GM12878 (cell line): ENCODE measurements at regions not wholly inside any gene's neighbourhood (a gene's known extent, or its start where the extent isn't known, plus 50 kb on each side); places are given as distances from the start of the nearest gene placed in this dataset.

ENCODE experiments used
- ATAC-seq: fragments of 200-7000 bp; cut with Tn5 transposase; 3 replicates; pipeline ENCODE4 v1.9.1; 2020; ENCODE audit warnings: mild to moderate bottlenecking, moderate library complexity
- BruUV-seq: library from RNA; stranded (reverse); fragments of 400-500 nt; replicated peaks from 2 replicates; lab custom pipeline; 2021; lab: Mats Ljungman, UMichigan
- CTCF ChIA-PET: fragments of 300-600 bp; sonication (Branson Sonifier 250); formaldehyde crosslinking; extraction: SDS; loops from one replicate; lab custom pipeline; 2021; ENCODE audit warnings: inconsistent platforms; lab: Yijun Ruan, JAX
- POLR2A ChIA-PET: fragments of 350-600 bp; formaldehyde crosslinking; extraction: SDS; loops from one replicate; lab custom pipeline; 2021; ENCODE audit warnings: inconsistent platforms; lab: Charles Lee
- RAD21 ChIA-PET: fragments of 300-600 bp; sonication (Branson Sonifier 250); formaldehyde crosslinking; loops from one replicate; lab custom pipeline; 2023; ENCODE audit warnings: antibody characterized with exemption; ENCODE audit not compliant: unreplicated experiment; lab: Charles Lee
- SMC1A ChIA-PET: fragments of 300-600 bp; sonication (Branson Sonifier 250); formaldehyde crosslinking; loops from one replicate; lab custom pipeline; 2023; ENCODE audit not compliant: unreplicated experiment, uncharacterized antibody; lab: Charles Lee
- DNase-seq: peaks from one replicate; pipeline ENCODE4 v3.0.0-alpha.2; 2011; ENCODE audit warnings: low read depth, low spot score
- FAIRE-seq: peaks from 3 replicates; lab custom pipeline; 2011; peaks lifted over from hg19 to GRCh38; lab: Jason Lieb, UNC
- H2AFZ ChIP-seq: 2 replicates; pipeline ENCODE4 v1.6.0; 2011; ENCODE audit warnings: low read depth, low read length, control low read depth; ENCODE audit not compliant: control insufficient read depth
- H3K27ac ChIP-seq: 2 replicates; pipeline ENCODE4 v1.5.1; 2011; ENCODE audit warnings: control low read depth; ENCODE audit not compliant: control insufficient read depth, insufficient read depth
- H3K27me3 ChIP-seq, 2 experiments: replicated peaks in 1 of 2; 2 replicates each; pipeline versions ENCODE4 v1.6.0 to v1.6.1; 2011; ENCODE audit warnings: low read length in 1 of 2; ENCODE audit not compliant: control insufficient read depth in 2 of 2, insufficient read depth in 2 of 2
- H3K36me3 ChIP-seq, 2 experiments: 2 replicates each; pipeline ENCODE4 v1.5.1; 2011; ENCODE audit warnings: low read length in 1 of 2; ENCODE audit not compliant: control insufficient read depth in 2 of 2, insufficient read depth in 2 of 2
- H3K4me1 ChIP-seq: 2 replicates; pipeline ENCODE4 v1.6.1; 2011; ENCODE audit warnings: mild to moderate bottlenecking, low read length, moderate library complexity, mixed read lengths; ENCODE audit not compliant: control insufficient read depth, insufficient read depth
- H3K4me2 ChIP-seq: 2 replicates; pipeline ENCODE4 v1.6.0; 2011; ENCODE audit warnings: control low read depth; ENCODE audit not compliant: control insufficient read depth, insufficient read depth
- H3K4me3 ChIP-seq: fragments of 200-600 bp; sonication (generic); 2 replicates; pipeline ENCODE4 v1.5.1; 2016
- H3K79me2 ChIP-seq: 2 replicates; pipeline ENCODE4 v1.6.0; 2011; ENCODE audit warnings: low read length; ENCODE audit not compliant: control insufficient read depth, insufficient read depth
- H3K9ac ChIP-seq: 2 replicates; pipeline ENCODE4 v1.8.0; 2011; ENCODE audit warnings: low read length, control low read depth, mixed read lengths; ENCODE audit not compliant: control insufficient read depth, insufficient read depth
- H3K9me3 ChIP-seq: replicated peaks from 3 replicates; pipeline ENCODE4 v1.5.1; 2011; ENCODE audit warnings: mild to moderate bottlenecking, low read length; ENCODE audit not compliant: control insufficient read depth, insufficient read depth
- H4K20me1 ChIP-seq: 2 replicates; pipeline ENCODE4 v1.6.0; 2011; ENCODE audit not compliant: control insufficient read depth, insufficient read depth
- BHLHE40 ChIP-seq, 2 experiments: fragments of 450-650 bp in 1 of 2; IDR thresholded peaks; 2 replicates each; pipeline ENCODE4 v1.6.1; 2011 to 2017; ENCODE audit warnings: low read depth in 2 of 2, borderline replicate concordance in 1 of 2, improper control_type of control experiment in 1 of 2, low read length in 1 of 2, mild to moderate bottlenecking in 1 of 2
- CHD1 ChIP-seq: IDR thresholded peaks from 2 replicates; pipeline ENCODE4 v1.6.1; 2012; ENCODE audit warnings: low read depth, low read length, improper control_type of control experiment
- IRF3 ChIP-seq: fragments of 450-650 bp; IDR thresholded peaks from 2 replicates; pipeline ENCODE4 v1.6.1; 2014; ENCODE audit warnings: mild to moderate bottlenecking
- IRF4 ChIP-seq: IDR thresholded peaks from 2 replicates; pipeline ENCODE4 v1.6.1; 2011; ENCODE audit warnings: low read depth, low read length
- JUNB ChIP-seq: IDR thresholded peaks from 2 replicates; pipeline ENCODE4 v1.6.1; 2016; ENCODE audit warnings: antibody characterized with exemption, mild to moderate bottlenecking
- KAT2A ChIP-seq: conservative IDR thresholded peaks from 2 replicates; pipeline ENCODE4 v1.6.1; 2011; ENCODE audit warnings: low read depth, low read length; ENCODE audit not compliant: control insufficient read depth
- NR2F1 ChIP-seq: fragments of 450-650 bp; conservative IDR thresholded peaks from 2 replicates; pipeline ENCODE4 v1.6.1; 2017; ENCODE audit warnings: mild to moderate bottlenecking
- RCOR1 ChIP-seq: conservative IDR thresholded peaks from 2 replicates; pipeline ENCODE4 v1.6.1; 2012; ENCODE audit warnings: low read depth, low read length, improper control_type of control experiment
- SKIL ChIP-seq: fragments of 450-650 bp; IDR thresholded peaks from 2 replicates; pipeline ENCODE4 v1.6.1; 2017; ENCODE audit warnings: mild to moderate bottlenecking, low read depth, inconsistent platforms; ENCODE audit not compliant: poor library complexity, severe bottlenecking
- ZBED1 ChIP-seq: IDR thresholded peaks from 2 replicates; pipeline ENCODE4 v1.6.1; 2016; ENCODE audit warnings: borderline replicate concordance
- ZBTB4 ChIP-seq: fragments of 450-650 bp; formaldehyde crosslinking; IDR thresholded peaks from 2 replicates; pipeline ENCODE4 v1.4.0; 2022; ENCODE audit warnings: mild to moderate bottlenecking, moderate library complexity
- ZNF217 ChIP-seq: fragments of 450-650 bp; IDR thresholded peaks from 2 replicates; pipeline ENCODE4 v1.6.1; 2017; ENCODE audit warnings: antibody characterized with exemption, mild to moderate bottlenecking
- WGBS: methylation state at CpG from one replicate; pipeline ENCODE4 v1.1.6; 2016; ENCODE audit warnings: low lambda C conversion rate; ENCODE audit not compliant: insufficient replicate concordance, insufficient coverage; ENCODE audit errors: missing lambda C conversion rate; 5-methylcytosine and 5-hydroxymethylcytosine counted together
- in situ Hi-C: fragments of 300-500 bp; cut with MboI; formaldehyde crosslinking; loops from 9 replicates; pipeline ENCODE4 v1.14.3; 2018; ENCODE audit warnings: mixed read lengths
- intact Hi-C: fragments of 100-400 bp; cut with micrococcal nuclease; formaldehyde crosslinking; loops from one replicate; pipeline ENCODE4 v1.14.2; 2022; ENCODE audit not compliant: unreplicated experiment

GRCh38 chr18:46413684-46414083, 243.3 kb downstream of the LOXHD1 start:
- in situ Hi-C loops: no loop called here
- Histone ChIP-seq H3K4me2 (no peak overlapping the region), H3K27ac (no peak overlapping the region), H4K20me1 (no peaks in the 10 kb centered on the region), H3K9me3 (no peaks in the 10 kb centered on the region), H3K79me2 (no peaks in the 10 kb centered on the region), H3K4me1 (peaks cover 2% of the 10 kb centered on the region; the same call in 1 of the 2 replicates), H3K27me3 (no peaks in the 10 kb centered on the region), H2AFZ (no peak overlapping the region), H3K36me3 (no peaks in the 10 kb centered on the region), H3K9ac (no peak overlapping the region), H3K4me3 (no peak overlapping the region)
- WGBS: 26% methylated on average over 3 of the region's 3 CpGs
- no peak for ATAC-seq
- SMC1A ChIA-PET: no interaction called here
- no peak for FAIRE-seq
- DNase-seq: no peak
- RAD21 ChIA-PET: no interaction called here
- POLR2A ChIA-PET: no interaction called here
- TF ChIP-seq ZBED1: no peak
- TF ChIP-seq KAT2A: no peak
- CTCF ChIA-PET: no interaction called here
- BruUV-seq: no TSS peak
- intact Hi-C loops: no loop called here

GRCh38 chr18:46414863-46415262, 242.2 kb downstream of the LOXHD1 start:
- ChIA-PET CTCF (no interaction called here), POLR2A (no interaction called here), RAD21 (no interaction called here), SMC1A (no interaction called here)
- peaks cover 10% of the 10 kb centered on the region for H3K4me1 ChIP-seq
- ATAC-seq (no peak), DNase-seq (no peak), FAIRE-seq (no peak)
- H3K9me3 ChIP-seq: no peaks in the 10 kb centered on the region
- no peaks in the 10 kb centered on the region for H3K27me3 ChIP-seq
- no peak overlapping the region for H2AFZ ChIP-seq
- in situ Hi-C loops (no loop called here), intact Hi-C loops (no loop called here)
- H4K20me1 ChIP-seq: no peaks in the 10 kb centered on the region
- no peak overlapping the region for H3K4me2 ChIP-seq
- H3K36me3 ChIP-seq: no peaks in the 10 kb centered on the region
- H3K27ac ChIP-seq: no peak overlapping the region
- H3K79me2 ChIP-seq: no peaks in the 10 kb centered on the region
- BruUV-seq: no TSS peak
- H3K4me3 ChIP-seq: no peak overlapping the region
- 42% methylated on average over 7 of the region's 7 CpGs for WGBS
- H3K9ac ChIP-seq: no peak overlapping the region
- TF ChIP-seq IRF3 (no peak), IRF4 (no peak), KAT2A (no peak), SKIL (no peak), BHLHE40 (IDR thresholded peaks at IDR 0.05; ENCODE audit: borderline replicate concordance in 1 of 2, low read depth in 2 of 2, low read length in 1 of 2) (no peak), RCOR1 (no peak), JUNB (no peak), NR2F1 (no peak), ZBTB4 (no peak), ZNF217 (no peak), CHD1 (no peak)
